ENCODE measurements at regions not wholly inside any gene's neighbourhood (a gene's known extent, or its start where the extent isn't known, plus 50 kb on each side); places are given as distances from the start of the nearest gene placed in this dataset.
"Not testable (repeated sequence)": the region's sequence is repeated elsewhere in the genome, so short reads cannot be mapped to it uniquely, and the experiment has no call there.

DNA sequence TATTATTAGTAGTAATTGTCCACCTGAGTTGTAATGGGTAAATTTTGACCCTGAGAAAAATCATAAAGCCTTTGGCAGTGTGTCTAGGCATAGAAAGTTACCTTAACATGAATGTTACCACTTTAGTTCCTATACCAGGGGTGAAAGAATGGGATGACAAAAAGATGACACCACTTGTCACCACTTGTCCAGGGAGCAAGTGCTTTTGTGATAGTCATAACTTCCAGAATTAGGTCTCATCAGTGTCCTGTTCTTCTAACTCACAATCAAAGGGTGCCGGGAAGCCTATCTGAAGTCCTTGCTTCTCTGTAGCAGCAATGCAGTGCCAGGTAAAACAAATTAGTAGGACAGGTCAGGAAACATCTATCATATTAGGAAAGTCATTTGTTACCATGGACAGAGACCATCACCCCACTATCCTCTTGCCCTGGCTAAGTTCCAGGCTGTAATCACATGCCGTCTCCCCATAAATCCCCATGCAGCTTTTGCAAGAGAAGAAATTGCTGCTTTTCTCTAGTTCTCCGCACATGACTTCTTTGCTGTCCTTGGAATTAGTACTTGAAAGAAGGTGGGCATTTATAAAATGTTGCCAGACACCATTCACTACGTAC lies 156.5 kb upstream of the SGCD start:
- no peak for DNase-seq (ENCODE audit: low read depth)

DNA sequence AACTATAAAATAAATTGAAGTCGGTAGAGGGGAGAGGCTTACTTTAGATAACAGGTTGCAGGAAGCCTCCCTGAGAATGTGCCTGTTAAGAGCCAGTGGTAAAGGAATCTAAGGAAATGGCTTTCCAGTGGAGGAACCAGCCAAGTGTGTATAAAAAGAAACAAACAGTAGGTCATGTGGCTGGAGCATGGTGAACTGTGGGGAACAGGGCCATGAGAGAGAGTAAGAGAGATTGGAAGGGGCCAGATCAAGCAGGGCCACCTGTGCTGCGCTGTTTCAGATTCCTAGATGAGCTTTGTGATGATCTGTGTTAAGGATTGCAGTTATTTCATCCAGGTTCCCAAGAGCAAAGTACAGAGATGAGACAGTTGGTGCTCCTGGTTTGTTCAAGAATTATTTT lies 152.7 kb upstream of the SGCD start:
- no peak for DNase-seq (ENCODE audit: low read depth)

DNA sequence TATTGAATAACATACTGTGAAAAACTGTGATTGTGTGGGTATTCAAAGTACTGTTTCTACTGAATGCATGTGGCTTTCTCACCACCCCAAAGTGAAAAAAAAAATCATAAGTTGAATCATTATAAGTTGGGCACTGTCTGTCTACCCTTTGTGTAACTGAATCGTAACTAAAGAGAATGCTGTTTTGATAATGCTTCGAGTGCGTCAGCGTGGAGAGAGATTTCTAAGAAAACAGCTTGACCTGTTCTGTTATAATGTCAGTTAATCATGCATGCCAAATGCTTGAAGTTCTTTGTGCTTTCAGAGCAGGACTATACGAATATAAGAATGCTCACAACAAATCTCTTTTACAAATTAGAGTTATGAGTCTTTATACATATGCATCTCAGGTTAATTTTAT lies 148.8 kb upstream of the SGCD start:
- DNase-seq (ENCODE audit: low read depth), result no peak

DNA sequence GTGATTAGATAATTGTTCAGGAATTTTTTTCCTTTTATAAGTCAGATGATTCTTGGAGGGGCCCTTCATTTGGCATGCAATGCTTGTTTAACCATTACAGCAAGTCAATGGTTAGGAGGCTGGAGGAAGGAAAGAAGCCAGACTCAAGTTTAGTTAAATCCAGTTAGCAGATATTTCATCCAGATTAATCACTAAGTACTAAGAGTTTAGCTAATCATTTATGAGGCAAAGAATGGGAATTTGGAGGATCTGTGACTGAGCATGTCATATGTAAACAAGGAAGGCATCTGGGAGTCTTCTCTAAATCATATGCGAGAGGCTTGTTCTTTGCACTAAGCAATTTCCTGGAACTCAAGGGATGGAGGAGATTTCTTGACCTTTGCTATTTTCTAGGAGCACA lies 145.3 kb upstream of the SGCD start:
- no peak for DNase-seq (ENCODE audit: low read depth)

DNA sequence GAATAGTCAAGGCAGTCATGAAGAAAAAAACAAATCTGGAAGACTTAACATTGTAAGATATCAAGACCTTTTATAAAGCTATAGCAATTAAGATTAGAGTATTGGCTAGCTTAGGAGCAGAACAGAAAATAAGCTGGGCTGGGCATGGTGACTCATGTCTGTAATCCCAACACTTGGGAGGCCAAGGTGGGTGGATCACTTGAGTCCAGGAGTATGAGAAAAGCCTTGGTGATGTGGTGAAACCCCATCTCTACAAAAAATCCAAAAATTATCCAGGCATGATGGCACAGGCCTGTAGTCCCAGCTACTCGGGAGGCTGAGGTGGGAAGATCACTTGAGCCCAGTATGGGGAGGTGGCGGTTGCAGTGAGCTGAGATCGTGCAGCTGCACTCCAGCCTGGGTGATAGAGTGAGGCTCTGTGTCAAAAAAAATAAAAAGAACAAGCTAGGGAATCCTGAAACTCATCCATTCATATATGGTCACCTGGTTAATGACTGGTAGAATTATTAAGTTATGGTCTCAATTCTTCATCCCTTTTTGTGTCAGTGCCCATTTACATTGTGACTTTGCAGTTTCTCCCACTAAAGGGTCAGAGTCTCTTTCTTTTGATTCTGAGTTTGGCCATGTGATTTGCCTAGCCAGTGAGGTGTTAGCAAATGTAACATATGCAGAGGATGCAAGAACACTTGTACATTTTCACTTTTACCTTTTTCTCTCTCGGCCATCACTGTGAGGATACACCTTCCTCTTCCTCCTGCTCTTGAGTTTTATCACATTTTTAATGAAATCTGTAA lies 144.6 kb upstream of the SGCD start:
- DNase-seq (ENCODE audit: low read depth), result peak; percentile 5

DNA sequence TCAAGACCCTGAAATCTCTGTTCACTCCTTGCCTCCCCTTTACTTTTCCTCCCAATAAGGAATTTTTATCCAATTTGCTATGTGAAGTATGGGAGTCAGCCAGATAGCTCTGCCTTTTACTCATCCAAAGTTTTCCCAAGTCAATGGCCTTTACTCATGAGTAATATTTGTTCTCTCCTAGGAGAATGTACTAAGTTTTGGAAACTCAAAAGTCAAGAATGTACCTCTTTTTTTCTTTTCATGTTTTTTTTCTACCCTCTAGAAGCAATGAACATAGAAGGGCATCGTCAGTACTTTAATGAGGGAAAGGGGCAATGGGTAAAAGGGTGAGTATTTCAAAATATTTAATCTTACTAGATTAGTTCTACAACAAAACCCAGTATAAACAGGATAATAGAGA lies 140.2 kb upstream of the SGCD start:
- no peak for DNase-seq (ENCODE audit: low read depth)

DNA sequence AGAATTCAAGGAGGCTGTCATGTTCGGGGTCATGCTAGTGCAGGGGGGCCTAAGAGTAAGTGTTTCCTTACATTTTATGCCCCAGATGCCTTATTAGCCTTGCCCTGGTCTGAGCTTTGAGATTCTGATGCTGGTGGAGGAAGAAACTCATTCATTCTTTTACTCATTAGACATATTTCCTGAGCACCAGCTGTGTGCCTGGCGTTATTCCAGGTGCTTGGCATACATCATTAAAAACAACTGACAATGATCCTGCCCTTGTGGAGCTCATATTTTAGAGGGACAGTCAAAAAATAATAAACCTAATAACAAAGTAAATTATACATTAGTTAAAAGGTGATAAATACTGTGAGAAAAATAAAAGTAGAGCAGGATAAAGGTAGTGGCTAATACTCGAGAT lies 138.9 kb upstream of the SGCD start:
- no peak for DNase-seq (ENCODE audit: low read depth)

DNA sequence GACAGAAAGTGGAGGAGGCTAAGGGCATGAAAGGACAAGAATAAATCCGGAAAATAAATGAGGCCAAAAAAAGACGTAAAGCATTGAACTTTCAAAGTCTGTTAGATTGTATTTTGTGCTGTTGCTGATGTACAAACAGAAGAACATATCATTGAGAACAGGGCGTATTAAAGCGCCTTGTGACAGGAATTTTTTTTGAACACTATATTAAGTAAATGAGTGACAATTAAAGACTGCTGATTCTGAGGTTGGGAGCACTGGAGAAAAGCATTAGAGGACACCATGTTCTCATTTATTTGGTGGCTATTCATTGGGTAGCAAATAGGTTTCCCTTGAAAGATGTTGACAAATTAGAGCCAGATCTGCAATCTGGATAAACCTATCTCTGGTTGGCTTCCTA lies 137.3 kb upstream of the SGCD start:
- DNase-seq (ENCODE audit: low read depth), result no peak

DNA sequence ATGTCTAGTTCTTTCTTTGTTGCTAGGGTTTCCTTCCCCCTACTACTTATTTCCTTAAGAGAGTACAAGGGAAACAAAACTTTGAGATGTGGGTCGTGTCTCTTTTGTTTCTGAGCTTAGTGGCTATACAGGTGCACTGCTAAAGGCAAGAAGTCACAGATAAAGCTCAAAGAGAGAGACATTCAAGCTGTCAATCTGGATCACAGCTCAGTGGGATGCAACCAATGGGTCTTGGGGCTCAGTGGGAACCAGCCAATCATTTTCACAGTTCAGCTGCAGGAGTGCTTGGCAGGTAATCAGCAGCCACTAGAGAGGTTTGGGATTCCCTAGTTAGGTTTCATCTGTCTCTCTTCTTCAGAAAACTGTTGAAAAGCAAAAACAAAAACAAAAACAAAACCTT lies 135.4 kb upstream of the SGCD start:
- DNase-seq (ENCODE audit: low read depth), result no peak

DNA sequence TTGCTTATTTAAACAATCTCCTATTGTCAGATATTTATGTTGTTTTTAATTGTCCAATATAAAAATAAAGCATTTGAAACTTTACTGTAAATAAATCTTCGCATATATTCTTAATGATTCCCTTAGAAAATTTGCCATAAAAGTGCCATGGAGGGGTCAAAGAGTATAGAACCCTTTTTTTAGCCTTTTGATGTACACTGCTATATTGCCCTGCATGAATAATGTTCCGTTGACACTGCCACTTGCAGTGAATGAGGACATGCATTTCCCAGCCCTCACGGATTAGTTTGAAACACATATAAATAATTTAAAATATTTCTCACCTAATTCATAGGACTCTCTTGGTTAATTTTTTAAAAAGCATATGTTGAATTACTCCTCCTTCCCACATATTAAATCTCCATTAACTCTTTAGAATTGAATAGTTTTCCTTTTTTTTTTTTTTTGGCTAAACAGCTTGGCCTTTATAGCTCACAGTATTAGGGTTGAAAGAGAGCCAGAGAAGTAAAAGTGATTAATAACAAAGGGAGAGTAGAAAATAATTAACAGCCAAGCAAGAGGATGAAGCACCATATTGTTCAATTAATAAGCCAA lies 129.8 kb upstream of the SGCD start:
- no peak for DNase-seq (ENCODE audit: low read depth)

DNA sequence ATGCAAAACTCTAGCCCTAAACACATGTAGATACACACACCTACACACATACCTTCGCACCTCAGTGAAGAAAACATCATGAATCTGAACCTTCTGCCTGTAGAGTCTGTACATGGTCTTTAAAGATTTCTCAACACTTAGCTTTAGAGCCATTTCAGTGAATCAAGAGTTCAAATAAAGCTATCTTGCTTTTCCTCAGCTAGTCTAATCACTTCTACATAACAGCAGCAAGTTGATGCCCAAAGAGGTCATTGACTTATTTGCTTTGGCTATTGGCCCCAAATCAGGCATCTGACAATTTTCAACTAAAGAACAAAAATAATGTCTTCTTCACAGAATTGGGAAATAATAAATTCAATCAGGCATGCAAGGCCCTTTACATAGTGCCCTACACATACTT lies 127.9 kb upstream of the SGCD start:
- DNase-seq (ENCODE audit: low read depth), result no peak

DNA sequence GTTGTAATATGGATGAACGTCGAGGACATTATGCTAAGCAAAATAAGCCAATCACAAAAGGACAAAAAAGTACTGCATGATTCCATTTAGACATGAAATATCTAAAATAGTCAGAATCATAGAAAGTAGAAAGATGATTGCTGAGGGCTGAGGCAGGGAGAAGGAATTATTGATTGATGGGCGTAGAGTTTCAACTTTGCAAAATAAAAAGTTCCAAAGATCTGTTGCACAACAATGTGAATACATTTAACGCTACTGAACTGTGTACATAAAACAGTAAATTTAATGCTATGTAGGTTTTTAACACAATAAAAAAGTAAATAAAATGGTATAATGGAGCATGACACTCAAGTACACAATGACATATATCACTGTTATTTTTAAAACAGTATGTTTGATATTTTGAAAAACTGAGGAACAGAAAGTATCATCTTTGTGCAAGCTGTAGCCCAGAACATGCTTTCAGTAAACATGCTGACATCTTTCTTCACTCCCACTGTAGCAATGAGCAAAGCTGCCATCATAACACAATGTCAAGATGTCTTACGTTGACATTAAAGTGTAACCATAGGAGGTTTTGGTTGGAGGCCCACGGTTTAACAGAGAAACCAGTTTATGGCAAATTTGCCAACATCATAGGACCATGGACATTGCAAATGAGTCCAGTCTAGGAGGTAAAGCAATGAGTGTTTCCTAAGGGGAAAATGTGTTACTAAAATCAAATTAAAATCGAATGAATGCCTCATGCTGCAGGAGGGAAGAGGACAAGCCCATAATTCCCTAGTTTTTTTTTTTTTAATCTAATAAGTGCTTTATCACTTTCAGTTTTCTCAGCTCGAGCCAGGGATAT lies 125.8 kb upstream of the SGCD start:
- no peak for DNase-seq (ENCODE audit: low read depth)

DNA sequence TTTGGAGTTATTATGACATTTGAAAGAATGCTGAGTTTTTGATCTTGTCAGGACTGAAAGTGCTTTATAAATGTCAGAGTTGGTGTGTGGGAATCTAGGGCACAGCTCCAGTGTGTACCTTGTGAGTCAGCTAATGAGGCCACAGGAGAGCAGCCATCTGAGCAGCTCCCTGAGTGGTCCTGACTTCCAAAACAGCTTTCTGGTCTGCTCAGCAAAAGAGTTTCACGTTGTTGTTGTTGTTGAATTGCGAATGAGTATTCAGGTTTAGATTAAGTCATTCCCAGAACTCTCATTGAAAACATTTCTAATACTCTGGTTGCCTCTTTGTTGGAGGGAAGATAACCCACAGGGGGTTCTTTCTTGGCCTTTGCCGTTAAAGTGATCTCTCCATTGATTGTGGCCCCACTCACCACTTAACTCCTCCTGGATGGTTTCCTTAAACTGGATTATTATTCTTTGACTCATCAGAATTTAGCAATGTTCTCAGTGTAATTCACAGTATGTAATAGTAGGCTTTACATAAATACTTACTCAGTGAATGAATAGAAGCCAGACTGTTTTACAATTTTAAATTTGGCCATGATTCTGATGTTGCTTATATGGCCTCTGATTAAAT lies 125.1 kb upstream of the SGCD start:
- peak; percentile 65 for DNase-seq (ENCODE audit: low read depth)

DNA sequence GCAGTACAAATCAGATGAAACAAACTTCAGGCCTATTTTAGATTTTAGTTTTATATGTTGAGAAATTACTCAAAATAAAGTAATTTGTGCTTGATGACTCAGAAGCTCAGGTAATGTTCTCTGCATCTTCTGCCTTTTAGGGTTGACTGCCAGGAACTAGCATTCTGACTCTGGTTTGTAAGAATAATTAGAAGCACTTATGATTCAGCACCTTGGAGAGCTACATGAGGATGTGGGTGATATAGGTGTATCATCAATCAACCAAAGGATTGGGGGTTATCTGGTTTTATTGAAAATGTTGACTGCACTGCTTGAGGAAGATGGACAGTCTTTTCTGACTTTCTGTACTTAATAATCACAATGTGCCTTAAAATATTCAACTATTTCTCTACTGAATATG lies 118.7 kb upstream of the SGCD start:
- DNase-seq (ENCODE audit: low read depth), result no peak

DNA sequence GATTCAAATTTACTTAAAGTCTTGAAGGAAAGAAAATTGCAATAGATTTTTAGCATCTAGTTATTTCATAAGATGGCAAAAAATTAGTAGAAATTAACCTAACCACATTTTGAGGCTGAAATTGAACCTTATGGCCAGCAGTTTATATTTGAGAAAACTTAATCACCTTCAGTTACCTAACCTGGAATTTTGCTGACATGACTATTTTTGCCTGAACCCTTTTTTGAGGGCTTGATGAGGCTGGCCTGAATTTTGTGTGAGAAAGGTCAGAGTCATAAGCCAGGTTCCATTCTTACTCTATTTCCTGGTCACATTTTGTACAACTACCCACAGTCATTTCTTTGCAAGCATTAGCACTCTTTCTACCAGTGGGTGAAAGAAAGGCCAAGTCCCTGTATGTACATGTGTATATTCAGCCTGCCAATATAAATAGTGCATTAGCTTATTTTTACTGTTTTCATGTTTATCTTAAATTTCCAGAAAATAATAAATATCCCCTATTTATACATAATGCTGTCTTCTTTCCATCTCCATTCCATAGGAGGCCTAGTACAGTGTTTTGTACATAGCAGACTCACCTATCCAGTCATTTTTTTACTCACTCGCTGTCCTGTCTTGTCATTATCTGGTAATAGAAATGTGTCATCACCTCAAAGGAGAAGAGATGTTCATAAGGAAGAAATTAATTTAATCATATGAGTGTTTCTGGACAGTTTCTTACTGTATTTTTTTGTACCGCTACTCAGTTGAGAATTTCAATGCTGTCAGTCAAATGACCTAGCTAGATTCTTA lies 108.4 kb upstream of the SGCD start:
- DNase-seq (ENCODE audit: low read depth), result no peak

DNA sequence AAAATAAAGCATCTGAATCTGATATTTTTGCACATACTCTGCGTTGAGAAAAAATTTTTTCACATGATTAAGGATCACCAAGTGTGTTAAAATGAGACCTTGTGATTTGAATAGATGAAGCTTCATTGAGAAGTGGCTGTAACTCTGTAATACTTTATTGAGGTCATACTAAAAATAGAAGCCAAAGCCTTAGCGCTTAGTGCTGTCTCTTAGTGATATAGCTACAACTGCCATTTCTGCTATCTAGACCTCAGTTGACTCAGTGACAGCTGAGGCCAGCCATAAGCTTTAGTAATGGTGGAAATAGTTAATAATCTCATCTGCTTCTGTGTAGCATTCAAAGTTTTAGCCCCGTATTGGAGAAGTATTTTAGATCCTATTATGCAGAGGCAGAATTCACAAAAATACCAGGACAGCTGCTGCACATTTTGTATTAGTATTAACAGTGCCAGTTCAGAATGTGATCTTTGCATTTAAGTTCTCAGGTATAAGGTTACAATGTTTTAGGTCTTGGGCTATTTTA lies 107.4 kb upstream of the SGCD start:
- no peak for DNase-seq (ENCODE audit: low read depth)

DNA sequence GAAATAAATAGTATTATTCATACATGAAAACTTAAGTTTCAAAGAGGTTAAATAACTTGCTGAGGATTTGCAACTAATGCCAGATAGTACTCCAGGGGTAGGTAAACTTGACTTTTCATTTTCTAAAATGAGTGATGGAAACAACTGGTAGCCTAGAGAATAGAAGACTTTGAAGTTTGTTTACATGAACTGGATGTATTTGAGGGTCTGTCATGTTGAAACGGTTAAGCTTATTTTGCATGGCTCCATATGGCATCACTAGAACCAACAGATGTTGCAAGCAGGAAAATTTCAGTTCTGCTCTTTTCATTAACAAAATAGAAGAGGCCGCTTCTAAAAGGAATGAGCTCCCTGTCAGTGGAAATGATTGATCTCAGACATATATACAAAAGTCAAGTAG lies 105.1 kb upstream of the SGCD start:
- DNase-seq (ENCODE audit: low read depth), result no peak

DNA sequence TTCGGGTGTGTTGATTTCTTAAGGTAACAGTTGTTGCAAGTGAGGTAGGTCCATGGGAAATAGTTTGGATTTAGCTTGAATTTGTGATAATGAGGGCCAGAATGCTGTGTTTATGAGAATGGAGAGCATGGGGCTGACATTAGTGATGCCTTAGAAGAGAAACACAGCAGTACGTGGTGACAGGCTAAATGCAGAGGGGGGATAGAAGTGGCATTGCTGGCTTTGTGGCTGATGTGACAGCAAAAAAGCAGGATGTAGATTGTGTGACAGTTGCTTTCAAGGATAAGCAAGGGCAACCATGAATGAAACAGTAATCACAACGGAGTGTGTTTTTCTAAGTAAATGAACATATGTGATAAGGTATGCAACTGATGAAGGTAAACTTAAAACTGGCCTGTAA lies 103.4 kb upstream of the SGCD start:
- DNase-seq (ENCODE audit: low read depth), result no peak

DNA sequence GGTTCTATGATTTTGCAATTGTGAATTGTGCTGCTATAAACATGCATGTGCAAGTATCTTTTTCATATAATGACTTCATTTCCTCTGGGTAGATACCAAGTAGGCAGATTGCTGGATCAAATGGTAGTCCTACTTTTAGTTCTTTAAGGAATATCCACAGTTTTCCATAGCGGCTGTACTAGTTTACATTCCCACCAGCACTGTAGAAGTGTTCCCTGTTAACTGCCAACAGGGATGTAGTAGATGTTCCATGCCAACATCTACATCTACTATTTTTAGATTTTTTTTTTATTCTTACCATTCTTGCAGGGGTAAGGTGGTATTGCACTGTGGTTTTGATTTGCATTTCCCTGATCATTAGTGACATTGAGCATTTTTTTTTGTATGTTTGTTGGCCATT lies 100.5 kb upstream of the SGCD start:
- not testable (repeated sequence) for DNase-seq (ENCODE audit: low read depth)

DNA sequence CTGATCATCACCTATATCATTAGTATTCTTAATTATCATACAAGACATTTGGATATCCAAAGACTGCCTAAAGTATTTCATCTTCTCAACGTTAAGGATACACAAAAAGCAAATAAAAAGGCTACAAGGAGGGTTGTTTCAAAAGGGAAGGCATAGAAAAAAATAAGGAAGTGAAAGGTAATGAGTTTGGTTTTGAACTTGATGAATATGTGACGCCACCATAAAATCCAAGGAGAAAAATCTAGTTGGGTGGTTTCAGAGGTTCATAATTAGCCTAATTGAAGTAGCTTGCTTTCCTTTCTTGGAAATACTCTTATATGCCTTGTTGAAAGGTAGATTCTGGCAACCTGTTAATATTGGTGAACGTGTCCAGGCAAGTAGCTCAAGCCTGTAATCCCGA lies 96.1 kb upstream of the SGCD start:
- DNase-seq (ENCODE audit: low read depth), result no peak
